Ammon's horn (tissue), 1 donor: ENCODE measurements at regions not wholly inside any gene's neighbourhood (a gene's known extent, or its start where the extent isn't known, plus 50 kb on each side); places are given as distances from the start of the nearest gene placed in this dataset.
"Not testable (repeated sequence)": the region's sequence is repeated elsewhere in the genome, so short reads cannot be mapped to it uniquely, and the experiment has no call there.

Experiments used
- DNase-seq: peaks from one replicate; pipeline ENCODE4 v3.0.0-alpha.2; 2016; ENCODE audit warnings: low spot score

DNA sequence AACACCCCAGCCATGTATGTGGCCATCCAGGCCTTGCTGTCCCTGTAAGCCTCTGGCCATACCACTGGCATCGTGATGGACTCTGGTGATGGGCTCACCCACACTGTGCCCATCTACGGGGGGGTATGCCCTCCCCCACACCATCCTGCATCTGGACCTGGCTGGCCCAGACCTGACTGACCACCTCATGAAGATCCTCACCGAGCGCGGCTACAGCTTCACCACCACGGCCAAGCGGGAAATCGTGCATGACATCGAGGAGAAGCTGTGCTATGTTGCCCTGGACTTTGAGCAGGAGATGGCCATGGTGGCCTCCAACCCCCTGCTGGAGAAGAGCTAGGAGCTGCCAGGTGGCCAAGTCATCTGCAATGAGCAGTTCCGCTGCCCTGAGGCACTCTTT is 80.4 kb upstream of the ZCCHC2 start:
- no peak for DNase-seq

DNA sequence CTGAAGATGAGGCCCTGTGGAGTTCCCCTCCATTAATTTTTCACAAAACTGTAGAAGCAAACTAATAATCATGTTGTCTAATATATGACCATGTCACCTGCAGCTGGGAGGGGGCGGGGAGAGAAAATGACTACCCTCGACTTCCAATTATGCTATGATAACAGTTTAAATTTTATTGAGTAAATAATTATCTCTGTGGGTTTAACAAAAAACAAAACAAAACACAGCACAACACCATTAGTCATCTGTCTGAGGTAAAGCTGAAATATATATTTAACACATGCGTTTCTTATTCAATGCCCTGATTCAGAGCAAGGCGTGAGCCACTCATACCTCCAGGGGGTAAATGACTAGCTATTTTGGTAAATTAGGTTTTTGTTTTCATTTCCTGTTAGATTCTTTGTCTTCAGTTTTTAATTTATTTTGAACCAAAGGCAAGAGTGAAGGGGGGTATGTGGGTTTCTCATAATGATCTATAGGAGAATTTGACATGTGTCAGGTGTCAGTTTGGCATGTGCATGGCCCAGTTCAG is 77.4 kb upstream of the ZCCHC2 start:
- DNase-seq: no peak

DNA sequence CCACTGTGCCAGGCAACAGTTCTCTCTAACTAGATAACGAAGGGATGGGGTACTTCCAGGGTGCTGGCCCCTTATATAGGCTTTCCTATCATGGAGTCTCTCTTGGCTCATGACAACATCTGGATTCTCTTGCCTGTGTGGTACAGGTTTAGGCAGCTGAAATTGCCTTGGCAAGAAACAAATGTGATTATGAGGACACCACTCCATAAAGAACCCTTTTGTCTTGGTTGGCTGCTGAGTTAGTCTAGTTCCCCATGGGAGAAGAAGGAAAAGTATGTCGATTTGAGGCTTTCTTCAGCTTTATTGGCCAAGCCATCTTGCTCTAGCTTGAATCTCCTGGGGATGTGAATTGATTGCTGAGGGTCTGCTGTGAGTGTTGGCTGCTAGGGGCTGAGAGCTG is 76.3 kb upstream of the ZCCHC2 start:
- DNase-seq: no peak

DNA sequence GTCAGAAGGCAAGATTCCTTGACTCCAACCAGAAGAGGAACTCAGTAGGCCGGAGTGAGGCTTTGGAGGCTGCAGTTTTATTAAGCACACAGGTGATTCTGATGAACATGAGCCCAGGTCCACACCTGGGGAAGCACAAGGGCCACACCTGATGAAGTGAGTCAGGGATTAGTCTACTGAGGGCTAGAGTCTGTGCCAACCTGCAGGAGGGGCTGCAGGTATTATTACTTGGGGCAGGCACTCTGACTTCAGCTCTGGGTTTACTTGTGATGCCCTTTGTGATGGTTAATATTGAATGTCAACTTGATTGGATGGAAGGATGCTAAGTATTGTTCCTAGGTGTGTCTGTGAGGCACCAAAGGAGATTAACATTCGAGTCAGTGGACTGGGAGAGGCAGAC is 75.2 kb upstream of the ZCCHC2 start:
- DNase-seq: no peak

DNA sequence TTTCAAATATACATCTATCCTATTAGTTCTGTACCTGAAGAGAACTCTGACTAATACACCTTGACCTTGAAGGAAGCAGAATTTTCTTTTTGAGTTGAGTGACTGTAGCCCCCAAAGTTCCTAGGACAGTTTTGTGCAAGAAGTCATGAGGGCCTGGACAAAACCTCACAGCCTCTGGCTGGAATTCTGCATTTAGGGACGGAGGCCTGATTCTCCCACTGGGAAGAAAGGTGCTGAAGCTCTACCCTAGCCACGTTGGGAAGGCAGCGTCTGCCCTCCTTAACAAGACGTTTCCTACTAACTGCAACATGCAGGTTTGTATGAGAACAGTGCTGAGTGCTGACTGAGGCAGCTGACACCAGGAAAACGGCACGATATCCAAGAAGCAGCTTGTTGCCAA is 74.4 kb upstream of the ZCCHC2 start:
- DNase-seq: no peak

DNA sequence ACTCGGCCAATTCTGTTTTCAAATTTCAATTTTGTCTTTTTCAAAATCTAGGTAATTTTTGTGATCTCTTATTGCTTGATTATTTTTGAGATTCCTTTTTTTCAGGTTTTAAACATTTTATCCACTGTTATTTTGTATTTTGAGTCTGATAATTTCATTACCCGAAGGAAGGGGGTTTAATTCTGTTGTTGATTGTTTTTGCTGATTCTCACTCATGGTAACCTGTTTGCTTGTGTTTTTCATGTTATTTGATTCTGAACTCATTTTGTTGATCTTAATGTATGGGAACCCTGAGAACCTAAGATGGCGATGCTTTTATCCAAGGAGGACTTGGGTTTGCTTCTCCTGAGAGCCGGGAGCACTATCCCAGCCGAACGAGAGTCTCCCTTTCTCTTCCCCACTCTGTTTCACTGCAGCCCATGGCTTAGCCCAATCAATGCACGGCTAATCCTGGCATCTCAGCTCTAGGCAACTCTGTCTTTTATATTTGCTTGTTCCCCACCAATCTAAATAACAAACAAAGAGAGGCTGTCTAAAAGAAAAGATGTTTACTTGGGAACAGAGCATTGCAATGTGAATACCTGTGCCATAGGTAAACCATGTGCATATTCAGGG is 73.2 kb upstream of the ZCCHC2 start:
- no peak for DNase-seq

DNA sequence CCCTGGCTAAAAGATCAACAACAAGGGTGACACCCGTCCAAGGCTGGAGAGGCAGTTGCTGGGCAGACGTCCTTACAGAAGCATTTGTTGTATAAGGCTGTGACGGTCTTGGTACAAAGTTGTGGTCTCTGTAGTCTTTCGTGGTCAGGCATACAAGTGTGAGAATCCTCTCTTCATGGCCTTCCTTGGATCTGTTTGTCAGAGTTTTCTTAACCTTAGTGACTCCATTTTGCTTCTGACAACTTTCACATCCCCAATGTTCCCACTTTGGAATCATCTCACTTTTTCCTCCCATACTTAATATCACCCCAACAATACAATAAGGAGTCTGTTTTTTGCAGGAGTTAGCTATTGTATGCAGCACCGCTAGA is 72.7 kb upstream of the ZCCHC2 start:
- no peak for DNase-seq

DNA sequence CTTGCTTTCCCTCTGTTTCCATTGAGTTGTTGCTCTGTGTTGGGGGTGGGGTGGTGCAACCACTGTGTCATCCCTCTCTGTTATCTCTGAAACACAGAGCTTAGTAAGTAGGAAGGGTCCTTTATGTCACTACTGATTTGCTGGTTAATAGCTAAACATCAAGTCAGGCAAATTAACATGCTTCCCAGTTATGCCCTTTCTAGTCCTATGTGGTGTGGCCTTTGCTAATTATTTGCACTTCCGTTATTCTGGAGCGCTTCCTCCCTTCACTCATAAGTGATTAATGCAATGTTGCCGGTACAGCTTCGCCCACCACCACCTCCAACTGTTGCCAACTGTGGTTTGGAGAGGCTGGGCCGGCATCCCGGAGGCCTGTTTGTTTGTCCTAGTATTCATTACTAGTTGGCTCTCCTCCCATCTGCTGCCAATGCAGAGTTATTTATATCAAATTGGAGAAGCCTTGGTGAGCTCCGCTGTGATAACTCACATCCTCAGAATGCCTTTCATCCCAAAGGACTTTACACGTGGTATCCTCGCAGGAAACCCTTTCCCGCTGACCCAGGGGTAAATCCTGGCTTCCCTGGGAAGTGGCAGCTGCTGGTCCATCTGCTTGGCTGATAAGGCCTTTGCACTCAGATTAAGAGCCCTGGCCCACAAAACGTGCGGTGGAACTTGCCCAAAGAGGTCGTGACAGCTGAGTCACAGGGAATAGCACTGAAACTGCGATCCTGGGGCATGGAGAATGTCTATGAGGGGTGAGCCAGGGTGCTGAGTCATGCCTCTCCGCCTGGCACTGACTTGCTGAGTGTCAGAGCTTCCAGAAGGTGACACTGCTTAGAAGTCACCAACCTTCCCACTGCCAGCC is 72.0 kb upstream of the ZCCHC2 start:
- DNase-seq: peak; percentile 44

DNA sequence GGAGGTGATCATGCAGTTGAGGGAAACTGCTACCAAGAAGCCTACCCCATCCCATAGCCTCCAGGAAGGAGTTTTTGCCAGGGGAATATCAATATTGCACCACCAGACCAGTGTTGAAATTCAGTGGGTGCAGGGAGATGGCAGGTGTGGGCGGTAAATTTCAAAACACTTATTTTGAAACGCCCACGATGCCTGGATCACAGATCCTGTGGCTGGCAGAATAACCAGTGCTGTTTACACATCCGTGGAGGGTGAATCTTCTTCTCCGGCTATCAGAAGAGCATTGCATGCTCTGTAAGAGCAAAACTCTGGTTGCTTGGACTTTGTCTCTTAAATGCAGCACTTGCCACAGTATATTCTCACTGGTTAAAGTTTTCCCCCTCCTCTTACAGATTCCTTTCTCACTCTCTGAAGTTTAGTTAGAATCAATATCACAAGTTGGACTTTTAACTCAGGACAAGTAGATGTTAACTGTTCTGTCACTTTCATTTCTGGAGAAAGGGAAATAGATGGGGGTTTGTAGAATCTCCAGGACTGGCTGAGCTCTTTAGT is 70.5 kb upstream of the ZCCHC2 start:
- DNase-seq: peak; percentile 45

DNA sequence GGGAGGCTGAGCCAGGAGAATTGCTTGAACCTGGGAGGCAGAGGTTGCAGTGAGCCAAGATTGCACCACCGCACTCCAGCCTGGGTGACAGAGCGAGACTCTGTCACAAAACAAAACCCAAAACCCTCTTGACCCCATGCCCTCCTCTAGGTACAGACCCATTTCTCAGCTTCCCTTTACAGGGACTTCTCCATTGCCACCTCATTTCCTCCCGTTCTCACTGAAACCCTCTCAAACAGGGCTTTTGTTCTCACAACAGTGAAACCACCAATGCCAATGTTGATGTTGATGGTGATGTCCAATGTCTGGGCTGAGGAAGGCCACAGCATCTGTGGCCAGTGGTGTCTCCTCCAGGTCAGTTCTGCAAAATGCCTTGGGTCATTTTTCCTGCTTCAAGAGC is 69.0 kb upstream of the ZCCHC2 start:
- no peak for DNase-seq

DNA sequence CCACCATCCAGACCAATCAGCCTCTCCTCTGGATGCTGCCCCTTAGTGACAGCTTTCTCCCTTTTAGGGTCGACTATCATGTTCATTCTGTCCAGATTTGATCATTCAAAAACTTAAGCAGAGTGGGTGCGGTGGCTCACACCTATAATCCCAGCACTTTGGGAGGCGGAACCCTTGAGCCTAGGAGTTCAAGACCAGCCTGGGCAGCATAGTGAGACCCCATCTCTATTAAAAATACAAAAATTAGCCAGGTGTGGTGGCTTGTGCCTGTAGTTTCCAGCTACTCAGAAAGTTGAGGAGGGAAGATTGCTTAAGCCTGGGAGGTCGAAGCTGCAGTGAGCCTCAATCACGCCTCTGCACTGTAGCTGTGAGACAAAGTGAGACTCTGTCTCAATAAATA is 68.3 kb upstream of the ZCCHC2 start:
- DNase-seq: no peak

DNA sequence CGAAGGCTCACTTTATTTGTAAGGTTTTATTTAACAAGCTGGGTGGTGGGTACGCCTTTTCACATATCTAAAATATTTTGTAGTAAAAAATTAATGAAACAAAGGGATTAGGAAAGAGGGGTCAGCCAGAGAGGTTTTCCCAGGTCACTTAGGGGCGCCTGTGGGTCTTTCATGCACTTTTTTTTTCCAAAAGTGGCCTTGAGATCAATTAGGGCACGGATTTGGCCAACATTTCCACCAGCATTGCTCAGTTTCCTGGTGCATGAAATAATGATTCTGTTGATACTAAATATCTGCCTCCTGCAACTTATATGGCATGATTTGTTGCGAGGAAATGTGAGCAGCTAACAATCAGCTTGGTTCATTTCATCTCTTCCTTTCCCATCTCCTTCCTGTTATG is 67.6 kb upstream of the ZCCHC2 start:
- no peak for DNase-seq

DNA sequence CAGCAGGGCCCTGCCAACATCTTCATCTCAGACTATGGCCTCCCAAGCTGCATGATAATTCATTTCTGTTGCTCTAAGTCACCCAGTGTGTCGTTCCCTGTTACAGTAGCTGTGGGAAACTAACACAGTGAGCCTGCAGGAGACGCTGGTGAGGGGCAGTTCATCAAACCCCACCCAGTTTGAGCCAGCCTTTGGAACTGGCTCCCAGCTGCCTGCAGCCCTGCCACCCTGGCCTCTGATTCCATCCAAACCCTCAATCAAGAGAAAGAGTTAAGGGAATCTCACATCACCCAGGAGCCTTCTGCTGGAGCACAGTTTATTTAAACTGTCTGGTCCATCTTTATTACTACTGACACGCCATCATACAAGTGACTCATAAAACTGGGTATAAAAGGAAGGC is 64.9 kb upstream of the ZCCHC2 start:
- DNase-seq: no peak

DNA sequence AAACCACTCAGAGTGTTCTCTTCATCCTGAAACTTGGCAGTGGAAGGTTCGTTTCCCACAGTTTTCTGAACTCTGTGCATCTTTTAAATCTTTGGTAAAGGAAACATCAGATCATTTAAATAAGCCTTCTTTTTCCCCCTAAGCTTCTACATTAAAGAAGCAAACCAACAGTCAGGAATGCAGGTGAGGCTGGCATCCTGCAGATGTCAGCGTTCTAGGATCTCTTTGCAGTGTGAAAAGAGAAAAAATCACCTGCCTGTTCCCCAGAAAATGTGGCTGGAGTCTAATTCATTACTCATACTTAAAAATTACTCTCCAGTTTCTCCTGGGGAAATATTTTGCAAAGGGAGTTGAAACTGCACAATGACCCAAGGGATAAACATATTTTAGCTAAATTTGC is 64.5 kb upstream of the ZCCHC2 start:
- no peak for DNase-seq

DNA sequence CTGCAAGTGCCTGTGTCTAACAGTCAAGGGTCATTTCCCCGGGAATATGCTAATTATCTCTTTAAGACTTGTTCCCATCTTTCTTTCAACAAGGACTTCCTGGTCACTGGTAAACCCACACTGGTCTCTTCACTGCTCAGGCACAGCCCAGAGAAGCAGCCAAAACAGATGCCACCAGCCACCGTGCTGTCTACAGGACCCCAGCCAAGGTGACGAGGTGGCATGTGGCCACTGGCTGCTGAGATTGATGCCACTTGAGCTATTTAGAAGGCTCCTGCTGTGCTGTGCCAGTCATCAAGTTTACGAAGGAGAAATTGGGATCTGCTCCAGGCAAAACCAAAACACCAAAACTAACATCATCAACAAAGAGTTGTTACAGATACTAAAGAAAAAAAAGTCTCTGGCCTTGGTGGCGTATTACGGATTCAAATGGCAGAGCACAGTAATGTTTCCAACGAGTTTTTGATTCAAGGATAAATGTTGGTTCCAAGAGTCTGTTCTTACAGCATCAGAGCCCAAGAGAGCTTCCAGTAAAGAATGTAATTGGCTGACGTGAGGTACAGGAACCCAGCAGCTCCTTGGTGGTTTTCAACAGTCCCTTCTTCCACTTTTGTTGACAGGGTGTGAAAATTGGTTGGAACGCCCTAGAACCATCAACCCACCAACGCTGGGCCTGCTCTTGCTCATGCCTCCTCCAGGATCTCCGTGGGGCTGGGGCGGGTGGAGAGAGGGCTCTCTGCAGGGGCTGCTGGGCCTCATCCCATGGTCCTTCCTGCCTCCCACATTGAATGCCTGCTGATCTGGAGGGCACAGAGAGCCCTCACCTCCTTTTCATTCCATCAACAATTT is 63.7 kb upstream of the ZCCHC2 start:
- DNase-seq: no peak

DNA sequence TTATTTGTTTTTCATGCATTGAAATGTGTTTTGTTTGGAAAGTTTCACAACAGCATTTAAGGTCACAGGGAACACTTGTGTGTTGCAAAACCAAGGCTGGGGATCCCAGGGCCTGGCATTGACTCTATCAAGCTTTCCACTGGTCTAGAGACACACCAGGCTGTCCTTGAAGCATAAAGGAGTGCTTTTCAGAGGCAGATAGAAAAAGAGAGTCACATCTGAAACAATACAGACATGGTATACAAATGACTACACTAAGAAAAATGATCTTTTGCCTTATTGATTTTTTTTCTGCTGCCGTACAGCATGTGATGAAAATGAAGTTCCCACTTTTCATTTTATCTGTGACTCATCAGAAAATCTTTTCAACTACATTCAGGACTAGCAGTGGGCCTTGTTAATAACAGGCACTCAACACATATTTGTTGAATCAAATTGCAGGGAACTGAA is 61.9 kb upstream of the ZCCHC2 start:
- DNase-seq: no peak

DNA sequence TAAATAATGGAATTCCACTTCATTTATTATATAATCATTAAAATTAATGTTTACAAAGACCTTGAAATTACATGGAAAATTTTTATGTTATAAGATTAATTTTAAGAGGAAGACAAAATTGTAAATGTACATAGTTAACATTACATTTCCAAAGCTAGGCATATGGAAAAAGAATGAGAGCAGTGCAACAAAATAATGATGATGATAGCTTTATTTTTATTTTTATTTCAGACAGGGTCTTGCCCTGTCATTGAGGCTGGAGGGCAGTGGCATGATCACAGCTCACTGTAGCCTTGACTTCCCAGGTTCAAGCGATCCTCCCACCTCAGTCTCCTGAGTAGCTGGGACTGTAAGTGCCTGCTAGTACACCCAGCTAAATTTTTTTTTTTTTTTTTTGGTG is 61.2 kb upstream of the ZCCHC2 start:
- DNase-seq: no peak

DNA sequence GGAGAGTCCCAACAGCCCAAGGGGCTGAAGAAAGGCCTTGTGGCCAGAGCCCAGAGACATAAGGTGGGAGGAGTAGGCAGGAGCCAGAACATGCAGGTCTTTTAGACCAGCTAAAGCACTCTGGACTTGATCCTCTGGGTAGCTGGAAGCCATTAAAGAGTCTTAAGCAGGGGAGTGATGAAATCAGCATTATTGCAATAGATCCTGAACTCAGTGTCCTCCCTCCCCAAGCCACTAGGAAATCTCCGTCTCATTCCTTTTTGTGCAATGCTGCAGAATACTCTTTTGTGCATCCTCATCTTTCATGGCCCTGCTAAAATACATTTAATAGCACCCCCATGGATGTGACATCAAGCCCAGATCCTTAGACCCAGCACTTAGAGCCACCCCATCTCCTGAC is 58.6 kb upstream of the ZCCHC2 start:
- DNase-seq: no peak

DNA sequence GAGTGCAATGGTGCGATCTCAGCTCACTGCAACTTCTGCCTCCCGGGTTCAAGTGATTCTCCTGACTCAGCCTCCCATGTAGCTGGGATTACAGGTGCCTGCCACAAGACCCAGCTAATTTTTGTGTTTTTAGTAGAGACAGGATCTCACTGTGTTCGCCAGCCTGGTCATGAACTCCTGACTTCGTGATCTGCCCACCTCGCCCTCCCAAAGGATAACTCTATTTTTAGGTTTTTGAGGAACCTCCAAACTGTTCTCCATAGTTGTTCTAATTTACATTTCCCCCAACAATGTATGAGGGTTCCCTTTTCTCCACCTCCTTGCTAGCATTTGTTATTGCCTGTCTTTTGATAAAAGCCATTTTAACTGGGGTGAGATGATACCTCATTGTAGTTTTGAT is 53.7 kb upstream of the ZCCHC2 start:
- DNase-seq: not testable (repeated sequence)
